ENCODE measurements at regions not wholly inside any gene's neighbourhood (a gene's known extent, or its start where the extent isn't known, plus 50 kb on each side); places are given as distances from the start of the nearest gene placed in this dataset.

DNA sequence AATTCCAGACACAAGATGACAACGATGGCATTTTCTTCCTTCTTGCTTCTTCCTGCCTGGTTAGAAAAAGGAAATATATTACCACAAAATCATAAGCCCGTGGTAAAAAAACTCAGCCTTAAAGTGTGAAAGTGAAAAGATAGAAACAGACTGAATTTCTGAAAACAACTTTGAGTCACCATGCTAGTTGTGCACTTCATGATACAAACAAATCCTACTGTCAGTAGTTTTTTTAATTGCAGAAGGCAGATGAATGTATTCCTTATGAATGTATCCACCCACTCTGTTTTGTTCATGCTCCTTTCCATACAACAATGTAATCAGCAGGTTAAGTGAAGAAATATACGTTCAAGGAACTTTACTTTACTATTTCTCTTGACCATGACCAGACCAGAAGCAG lies 1144.7 kb downstream of the OTOL1 start:
- POLR2A ChIA-PET (ENCODE audit: low non-redundant PET) = no interaction called here
- no peak overlapping the region for H3K27ac ChIP-seq (ENCODE audit: low read depth, low read length, poor library complexity, severe bottlenecking)
- no peaks in the 10 kb centered on the region for H3K27me3 ChIP-seq (replicated peaks; ENCODE audit: insufficient read depth, low read depth, low read length, poor library complexity)

DNA sequence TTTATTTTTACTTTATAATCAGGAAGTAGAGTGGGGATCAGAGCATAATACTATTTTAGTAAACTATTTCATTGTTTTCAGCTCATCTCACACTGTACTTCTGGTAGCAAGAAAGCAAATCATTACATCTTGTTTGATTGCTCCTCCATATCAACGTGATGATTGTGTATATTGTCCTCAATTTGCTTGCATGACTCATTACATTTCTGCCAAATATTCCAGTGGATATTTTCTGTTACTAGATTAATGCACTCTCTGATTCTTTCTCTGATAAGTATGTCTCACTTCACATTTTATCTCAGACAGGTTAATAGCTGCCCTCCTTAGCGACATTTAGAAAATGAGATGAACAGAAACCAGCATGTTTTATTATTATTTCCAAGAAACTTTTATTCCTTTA lies 1145.3 kb downstream of the OTOL1 start:
- DNase-seq (ENCODE audit: low spot score) = no peak
- Histone ChIP-seq H3K27me3 (replicated peaks; ENCODE audit: insufficient read depth, low read depth, low read length, poor library complexity) (no peaks in the 10 kb centered on the region), H3K4me3 (ENCODE audit: low read depth, low read length, poor library complexity, severe bottlenecking) (no peak overlapping the region), H3K36me3 (ENCODE audit: insufficient read depth, low read length, poor library complexity, severe bottlenecking) (no peaks in the 10 kb centered on the region), H3K27ac (ENCODE audit: low read depth, low read length, poor library complexity, severe bottlenecking) (no peak overlapping the region), H3K9me3 (ENCODE audit: low read depth, low read length, poor library complexity, severe bottlenecking) (no peaks in the 10 kb centered on the region), H3K4me1 (ENCODE audit: insufficient read depth, low read length, poor library complexity, severe bottlenecking) (no peaks in the 10 kb centered on the region)
- intact Hi-C loops (cut with micrococcal nuclease; ENCODE audit: unreplicated experiment) = no loop called here
- ChIA-PET POLR2A (ENCODE audit: low non-redundant PET) (no interaction called here), CTCF (no interaction called here)
- no TSS peak for BruUV-seq (replicated peaks)
- TF ChIP-seq EZH2 (IDR thresholded peaks at IDR 0.05; ENCODE audit: borderline replicate concordance, low read depth, low read length, poor library complexity, severe bottlenecking) = no peak
- TF ChIP-seq, protein P1, sequence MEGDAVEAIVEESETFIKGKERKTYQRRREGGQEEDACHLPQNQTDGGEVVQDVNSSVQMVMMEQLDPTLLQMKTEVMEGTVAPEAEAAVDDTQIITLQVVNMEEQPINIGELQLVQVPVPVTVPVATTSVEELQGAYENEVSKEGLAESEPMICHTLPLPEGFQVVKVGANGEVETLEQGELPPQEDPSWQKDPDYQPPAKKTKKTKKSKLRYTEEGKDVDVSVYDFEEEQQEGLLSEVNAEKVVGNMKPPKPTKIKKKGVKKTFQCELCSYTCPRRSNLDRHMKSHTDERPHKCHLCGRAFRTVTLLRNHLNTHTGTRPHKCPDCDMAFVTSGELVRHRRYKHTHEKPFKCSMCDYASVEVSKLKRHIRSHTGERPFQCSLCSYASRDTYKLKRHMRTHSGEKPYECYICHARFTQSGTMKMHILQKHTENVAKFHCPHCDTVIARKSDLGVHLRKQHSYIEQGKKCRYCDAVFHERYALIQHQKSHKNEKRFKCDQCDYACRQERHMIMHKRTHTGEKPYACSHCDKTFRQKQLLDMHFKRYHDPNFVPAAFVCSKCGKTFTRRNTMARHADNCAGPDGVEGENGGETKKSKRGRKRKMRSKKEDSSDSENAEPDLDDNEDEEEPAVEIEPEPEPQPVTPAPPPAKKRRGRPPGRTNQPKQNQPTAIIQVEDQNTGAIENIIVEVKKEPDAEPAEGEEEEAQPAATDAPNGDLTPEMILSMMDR (conservative IDR thresholded peaks at IDR 0.05; ENCODE audit: low read depth, low read length) = no peak

More for the DNA sequence above, 1144.7 kb downstream of the OTOL1 start:
- Histone ChIP-seq H3K4me3 (ENCODE audit: low read depth, low read length, poor library complexity, severe bottlenecking) (no peak overlapping the region), H3K4me1 (ENCODE audit: insufficient read depth, low read length, poor library complexity, severe bottlenecking) (no peaks in the 10 kb centered on the region), H3K36me3 (ENCODE audit: insufficient read depth, low read length, poor library complexity, severe bottlenecking) (no peaks in the 10 kb centered on the region), H3K9me3 (ENCODE audit: low read depth, low read length, poor library complexity, severe bottlenecking) (no peaks in the 10 kb centered on the region)
- DNase-seq (ENCODE audit: low spot score) = no peak
- intact Hi-C loops (cut with micrococcal nuclease; ENCODE audit: unreplicated experiment) = no loop called here
- TF ChIP-seq, protein P1 (conservative IDR thresholded peaks at IDR 0.05; ENCODE audit: low read depth, low read length) = no peak
- TF ChIP-seq EZH2 (IDR thresholded peaks at IDR 0.05; ENCODE audit: borderline replicate concordance, low read depth, low read length, poor library complexity, severe bottlenecking) = no peak
- CTCF ChIA-PET = no interaction called here
- no TSS peak for BruUV-seq (replicated peaks)

DNA sequence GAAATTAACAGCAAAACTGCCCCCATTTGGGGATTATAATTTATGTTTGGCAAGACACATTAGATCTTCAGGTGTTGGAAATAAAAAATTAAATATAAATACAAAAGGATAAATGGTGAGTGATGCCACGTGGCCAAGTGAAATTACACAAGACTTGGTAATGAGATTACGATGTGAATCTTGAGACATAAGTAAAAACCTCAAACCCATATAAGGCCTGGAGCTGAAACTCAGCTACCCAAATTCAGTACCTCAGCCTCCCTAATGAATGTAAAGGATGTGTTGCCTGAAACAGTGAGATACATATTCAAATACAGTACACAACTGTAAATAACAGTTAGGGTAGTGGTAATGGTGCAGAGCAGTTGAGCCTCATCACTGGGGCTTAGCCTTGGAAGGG lies 1146.6 kb downstream of the OTOL1 start:
- Histone ChIP-seq H3K36me3 (ENCODE audit: insufficient read depth, low read length, poor library complexity, severe bottlenecking) (no peaks in the 10 kb centered on the region), H3K4me1 (ENCODE audit: insufficient read depth, low read length, poor library complexity, severe bottlenecking) (no peaks in the 10 kb centered on the region), H3K27ac (ENCODE audit: low read depth, low read length, poor library complexity, severe bottlenecking) (no peak overlapping the region), H3K4me3 (ENCODE audit: low read depth, low read length, poor library complexity, severe bottlenecking) (no peak overlapping the region), H3K27me3 (replicated peaks; ENCODE audit: insufficient read depth, low read depth, low read length, poor library complexity) (no peaks in the 10 kb centered on the region), H3K9me3 (ENCODE audit: low read depth, low read length, poor library complexity, severe bottlenecking) (peaks cover 5% of the 10 kb centered on the region)
- ChIA-PET CTCF (no interaction called here), POLR2A (ENCODE audit: low non-redundant PET) (no interaction called here)
- BruUV-seq (replicated peaks) = no TSS peak
- no peak for TF ChIP-seq EZH2 (IDR thresholded peaks at IDR 0.05; ENCODE audit: borderline replicate concordance, low read depth, low read length, poor library complexity, severe bottlenecking)
- TF ChIP-seq, protein P1 (conservative IDR thresholded peaks at IDR 0.05; ENCODE audit: low read depth, low read length) = no peak
- intact Hi-C loops (cut with micrococcal nuclease; ENCODE audit: unreplicated experiment) = no loop called here
- peak; percentile 24 for DNase-seq (ENCODE audit: low spot score)

All from A673 (cell line).